Esophagus muscularis mucosa (tissue), 4 donors: ENCODE measurements at regions not wholly inside any gene's neighbourhood (a gene's known extent, or its start where the extent isn't known, plus 50 kb on each side); places are given as distances from the start of the nearest gene placed in this dataset.
A peak's percentile ranks its signal among the peaks of the same experiment; 100 is the strongest.

Source experiments
- DNase-seq: peaks from one replicate; pipeline ENCODE4 v3.0.0-alpha.2; 2017; ENCODE audit errors: extremely low spot score
- H3K27ac ChIP-seq, 4 donors: fragments of 200-600 bp; sonication (generic); replicated peaks in 1 of 4; 1 replicate in 3 of 4; 2 replicates in 1 of 4; pipeline ENCODE4 v1.5.1; 2016 to 2019; ENCODE audit warnings: mild to moderate bottlenecking in 1 of 4
- H3K27me3 ChIP-seq, 4 donors: fragments of 200-600 bp; sonication (generic); one replicate each; pipeline versions ENCODE4 v1.5.1 to v1.6.0; 2016 to 2019
- H3K36me3 ChIP-seq, 4 donors: fragments of 200-600 bp; sonication (generic); one replicate each; pipeline ENCODE4 v1.5.1; 2016 to 2019
- H3K4me1 ChIP-seq, 4 donors: fragments of 200-600 bp; sonication (generic); one replicate each; pipeline ENCODE4 v1.5.1; 2016 to 2019
- H3K4me3 ChIP-seq, 4 donors: fragments of 200-600 bp; sonication (generic); 1 replicate in 2 of 4; 2 replicates in 2 of 4; pipeline ENCODE4 v1.5.1; 2016 to 2019; ENCODE audit warnings: mild to moderate bottlenecking in 4 of 4, moderate library complexity in 1 of 4
- H3K9me3 ChIP-seq, 4 donors: fragments of 200-600 bp; sonication (generic); 1 replicate in 3 of 4; 2 replicates in 1 of 4; pipeline ENCODE4 v1.5.1; 2016 to 2019
- EP300 ChIP-seq: sonication (generic); formaldehyde crosslinking; IDR thresholded peaks from one replicate; pipeline ENCODE4 v1.6.1; 2017; ENCODE audit warnings: antibody characterized with exemption
- POLR2A ChIP-seq: fragments of 450-650 bp; IDR thresholded peaks from one replicate; pipeline ENCODE4 v1.6.1; 2017; ENCODE audit warnings: antibody characterized with exemption, moderate library complexity, mild to moderate bottlenecking, low read depth
- POLR2AphosphoS5 ChIP-seq, 2 donors: sonication (generic); formaldehyde crosslinking; IDR thresholded peaks; one replicate each; pipeline ENCODE4 v1.6.1; 2017; ENCODE audit warnings: antibody characterized with exemption in 2 of 2
- WGBS: methylation state at CpG from one replicate; pipeline ENCODE4 v1.1.5; 2018; 5-methylcytosine and 5-hydroxymethylcytosine counted together
- intact Hi-C: fragments of 100-400 bp; cut with DNase I; formaldehyde crosslinking; loops from one replicate; pipeline ENCODE4 v1.15.1; 2023
- TF ChIP-seq, protein P1 (sequence below), 3 experiments: fragments of 200-600 bp in 2 of 3; fragments of 450-650 bp in 1 of 3; sonication (generic) in 2 of 3; IDR thresholded peaks; one replicate each; pipeline ENCODE4 v1.5.1; 2017 to 2019; ENCODE audit warnings: antibody characterized with exemption in 3 of 3, mild to moderate bottlenecking in 2 of 3, moderate library complexity in 1 of 3

DNA sequence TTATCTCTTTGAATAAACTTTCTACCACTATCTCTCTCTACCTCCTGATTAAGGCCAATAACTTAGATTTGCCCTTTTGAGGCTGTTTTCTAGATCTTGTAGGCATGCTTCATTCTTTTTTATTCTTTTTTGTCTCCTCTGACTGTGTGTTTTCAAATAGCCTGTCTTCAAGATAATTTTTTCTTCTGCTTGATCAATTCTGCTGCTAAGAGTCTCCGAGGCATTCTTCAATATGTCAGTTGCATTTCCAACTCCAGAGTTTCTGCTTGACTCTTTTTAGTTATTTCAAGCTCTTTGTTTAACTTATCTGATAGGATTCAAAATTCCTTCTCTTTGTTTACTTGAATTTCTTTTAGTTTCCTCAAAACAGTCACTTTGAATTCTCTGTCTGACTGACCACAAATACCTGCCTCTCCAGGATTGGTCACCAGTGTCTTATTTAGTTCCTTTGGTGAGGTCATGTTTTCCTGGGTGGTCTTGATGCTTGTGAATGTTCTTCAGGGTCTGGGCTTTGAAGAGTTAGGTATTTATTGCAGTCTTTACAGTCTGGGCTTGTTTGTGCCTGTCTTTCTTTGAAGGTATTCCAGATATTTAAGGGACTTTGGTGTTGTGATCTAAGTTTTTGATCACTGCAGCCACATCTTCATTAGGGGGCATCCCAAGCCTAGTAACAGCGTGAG is 197.3 kb upstream of the STK17B start:
- peaks cover 0 to 16% (median 0%) of the 10 kb centered on the region in 4 donors for H3K9me3 ChIP-seq
- DNase-seq: no peak
- no peak overlapping the region for H3K27ac ChIP-seq
- no peak for TF ChIP-seq POLR2AphosphoS5 (IDR thresholded peaks at IDR 0.05)
- TF ChIP-seq, protein P1, sequence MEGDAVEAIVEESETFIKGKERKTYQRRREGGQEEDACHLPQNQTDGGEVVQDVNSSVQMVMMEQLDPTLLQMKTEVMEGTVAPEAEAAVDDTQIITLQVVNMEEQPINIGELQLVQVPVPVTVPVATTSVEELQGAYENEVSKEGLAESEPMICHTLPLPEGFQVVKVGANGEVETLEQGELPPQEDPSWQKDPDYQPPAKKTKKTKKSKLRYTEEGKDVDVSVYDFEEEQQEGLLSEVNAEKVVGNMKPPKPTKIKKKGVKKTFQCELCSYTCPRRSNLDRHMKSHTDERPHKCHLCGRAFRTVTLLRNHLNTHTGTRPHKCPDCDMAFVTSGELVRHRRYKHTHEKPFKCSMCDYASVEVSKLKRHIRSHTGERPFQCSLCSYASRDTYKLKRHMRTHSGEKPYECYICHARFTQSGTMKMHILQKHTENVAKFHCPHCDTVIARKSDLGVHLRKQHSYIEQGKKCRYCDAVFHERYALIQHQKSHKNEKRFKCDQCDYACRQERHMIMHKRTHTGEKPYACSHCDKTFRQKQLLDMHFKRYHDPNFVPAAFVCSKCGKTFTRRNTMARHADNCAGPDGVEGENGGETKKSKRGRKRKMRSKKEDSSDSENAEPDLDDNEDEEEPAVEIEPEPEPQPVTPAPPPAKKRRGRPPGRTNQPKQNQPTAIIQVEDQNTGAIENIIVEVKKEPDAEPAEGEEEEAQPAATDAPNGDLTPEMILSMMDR (IDR thresholded peaks at IDR 0.05): no peak
- no peak overlapping the region for H3K4me3 ChIP-seq
- intact Hi-C loops: no loop called here
- H3K4me1 ChIP-seq: peaks cover 14 to 18% (median 17%) of the 10 kb centered on the region in 4 donors
- H3K27me3 ChIP-seq: no peaks in the 10 kb centered on the region
- WGBS: 88% methylated on average over 2 of the region's 2 CpGs
- no peaks in the 10 kb centered on the region for H3K36me3 ChIP-seq

DNA sequence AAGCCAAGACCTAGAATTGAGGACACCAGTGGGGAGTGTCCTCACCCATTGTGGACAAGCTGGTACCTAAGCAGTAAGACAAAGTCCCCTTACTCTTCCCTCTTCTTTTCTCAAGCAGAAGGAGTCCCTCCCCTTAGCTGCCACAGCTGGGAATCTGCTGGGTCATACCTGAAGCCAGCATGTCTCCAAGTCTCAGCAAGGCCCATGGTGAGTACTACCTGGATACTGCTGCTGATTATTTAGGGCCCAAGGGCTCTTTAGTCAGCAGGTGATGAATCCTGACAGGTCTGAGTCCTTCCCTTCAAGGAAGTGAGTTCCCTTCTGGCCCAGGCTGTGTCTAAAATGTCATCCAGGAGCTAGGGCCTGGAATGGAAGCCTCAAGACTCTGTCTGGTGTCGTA is 198.6 kb upstream of the STK17B start:
- intact Hi-C loops: no loop called here
- TF ChIP-seq POLR2AphosphoS5 (IDR thresholded peaks at IDR 0.05): no peak
- TF ChIP-seq, protein P1 (IDR thresholded peaks at IDR 0.05): no peak
- no peak for TF ChIP-seq EP300
- TF ChIP-seq POLR2A: no peak
- H3K27me3 ChIP-seq: no peaks in the 10 kb centered on the region
- peaks cover 0 to 16% (median 0%) of the 10 kb centered on the region in 4 donors for H3K9me3 ChIP-seq
- H3K27ac ChIP-seq: no peak overlapping the region
- no peaks in the 10 kb centered on the region for H3K36me3 ChIP-seq
- WGBS: 80% methylated on average over 1 of the region's 1 CpG
- no peak overlapping the region for H3K4me3 ChIP-seq
- no peak for DNase-seq
- H3K4me1 ChIP-seq: peaks cover 14 to 19% (median 17%) of the 10 kb centered on the region in 4 donors

DNA sequence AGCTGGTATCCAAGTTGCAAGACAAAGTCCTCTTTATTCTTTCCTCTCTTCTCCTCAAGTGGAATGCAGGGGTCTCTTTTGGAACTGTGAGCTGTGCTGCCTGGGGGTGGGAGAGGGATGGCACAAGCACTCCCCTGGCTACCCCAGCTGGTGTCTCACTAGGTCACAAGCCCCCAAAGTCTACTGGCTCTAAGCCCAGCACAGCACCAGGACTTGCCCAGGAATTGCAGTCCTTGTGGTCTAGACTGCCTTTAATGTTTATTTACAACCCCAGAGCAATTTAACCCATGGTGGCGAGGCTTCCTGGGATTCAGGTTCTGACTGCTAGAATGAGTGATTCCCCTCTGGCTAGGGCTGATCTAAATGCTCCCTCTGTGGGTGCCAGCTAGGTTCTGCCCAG is 199.0 kb upstream of the STK17B start:
- intact Hi-C loops: no loop called here
- H3K27ac ChIP-seq: no peak overlapping the region
- no peak overlapping the region for H3K4me3 ChIP-seq
- DNase-seq: no peak
- TF ChIP-seq EP300 (no peak), POLR2AphosphoS5 (IDR thresholded peaks at IDR 0.05) (no peak), POLR2A (no peak)
- TF ChIP-seq, protein P1 (IDR thresholded peaks at IDR 0.05): no peak
- H3K36me3 ChIP-seq: no peaks in the 10 kb centered on the region
- no CpG with 5 or more reads among the region's 1 CpG for WGBS
- H3K4me1 ChIP-seq: peaks cover 14 to 19% (median 17%) of the 10 kb centered on the region in 4 donors
- peaks cover 0 to 16% (median 0%) of the 10 kb centered on the region in 4 donors for H3K9me3 ChIP-seq
- H3K27me3 ChIP-seq: no peaks in the 10 kb centered on the region

DNA sequence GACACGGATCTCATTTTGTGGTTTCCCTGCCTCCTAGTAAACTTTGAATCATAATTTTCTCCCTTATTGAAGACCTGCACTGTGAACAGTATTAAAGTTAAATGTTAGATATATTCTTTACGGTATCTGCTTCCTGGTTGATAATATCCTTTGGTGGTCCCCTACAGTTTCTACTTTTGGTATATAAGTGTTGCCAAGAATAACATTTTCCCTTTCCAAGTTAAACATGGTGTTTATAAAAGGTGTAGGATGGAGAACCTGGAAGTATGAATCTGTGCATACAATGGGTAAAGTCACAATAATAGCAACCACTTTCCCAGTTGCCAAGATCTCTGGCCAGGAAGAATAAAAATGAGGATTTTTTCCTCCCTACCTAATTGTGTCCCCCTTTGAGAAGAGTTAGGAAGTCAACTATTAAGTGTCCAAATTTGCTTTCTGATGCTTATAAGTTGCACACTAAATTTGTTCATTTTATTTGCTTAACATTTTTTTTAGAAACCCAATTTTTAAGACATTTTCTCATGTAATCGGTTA is 201.0 kb upstream of the STK17B start:
- WGBS: 46% methylated on average over 3 of the region's 3 CpGs

More for the DNA sequence above, 201.0 kb upstream of the STK17B start:
- H3K4me1 ChIP-seq: peaks cover 14 to 19% (median 17%) of the 10 kb centered on the region in 4 donors
- no peak for TF ChIP-seq POLR2A
- no peak for TF ChIP-seq POLR2AphosphoS5 (IDR thresholded peaks at IDR 0.05)
- TF ChIP-seq, protein P1 (IDR thresholded peaks at IDR 0.05): no peak
- no peak for TF ChIP-seq EP300
- peaks cover 0 to 16% (median 0%) of the 10 kb centered on the region in 4 donors for H3K9me3 ChIP-seq
- intact Hi-C loops: no loop called here
- no peak for DNase-seq
- no peak overlapping the region for H3K4me3 ChIP-seq
- no peaks in the 10 kb centered on the region for H3K36me3 ChIP-seq
- peak overlapping the region; percentile 21 to 51 (median 43) for H3K27ac ChIP-seq
- H3K27me3 ChIP-seq: no peaks in the 10 kb centered on the region
